ENCODE measurements at regions not wholly inside any gene's neighbourhood (a gene's known extent, or its start where the extent isn't known, plus 50 kb on each side); places are given as distances from the start of the nearest gene placed in this dataset.
"Not testable (repeated sequence)": the region's sequence is repeated elsewhere in the genome, so short reads cannot be mapped to it uniquely, and the experiment has no call there.

DNA sequence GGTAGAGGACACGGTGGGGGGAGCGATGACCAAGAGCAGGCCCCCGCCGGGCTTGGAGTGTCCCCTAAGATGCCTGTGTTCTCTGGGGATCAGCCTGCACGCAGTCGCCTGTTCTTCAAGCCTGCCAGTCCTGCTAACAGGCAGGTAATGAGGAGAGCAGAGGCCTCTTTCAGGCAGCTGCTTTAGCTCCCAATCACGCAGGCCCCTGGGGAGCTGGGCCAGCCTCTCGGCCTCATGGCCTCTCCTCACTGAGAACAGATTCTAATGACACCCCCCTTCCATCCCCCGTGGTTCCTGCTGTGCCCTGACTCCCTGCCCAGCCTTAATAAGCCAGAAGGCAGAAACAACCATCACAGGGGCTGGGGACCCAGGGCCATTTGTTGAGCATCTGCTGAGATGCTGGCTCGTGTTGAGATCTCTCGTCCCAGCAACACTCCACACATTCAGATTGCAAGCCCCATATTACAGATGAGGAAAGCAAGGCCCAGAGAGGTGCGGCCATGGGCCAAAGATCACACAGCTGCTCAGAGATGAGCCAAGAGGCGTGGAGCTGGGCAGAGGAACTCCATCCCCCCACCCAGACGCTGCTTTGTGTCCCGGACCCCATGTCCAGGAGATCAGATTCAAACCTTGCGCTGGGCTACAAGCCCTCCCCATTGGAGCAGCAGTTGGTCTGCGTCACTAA, 71.6 kb upstream of the CASZ1 start:
- no peak for DNase-seq

- no peak for DNase-seq
Observed at GRCh38 chr1:10868599-10868965, 72.1 kb upstream of the CASZ1 start.

DNA sequence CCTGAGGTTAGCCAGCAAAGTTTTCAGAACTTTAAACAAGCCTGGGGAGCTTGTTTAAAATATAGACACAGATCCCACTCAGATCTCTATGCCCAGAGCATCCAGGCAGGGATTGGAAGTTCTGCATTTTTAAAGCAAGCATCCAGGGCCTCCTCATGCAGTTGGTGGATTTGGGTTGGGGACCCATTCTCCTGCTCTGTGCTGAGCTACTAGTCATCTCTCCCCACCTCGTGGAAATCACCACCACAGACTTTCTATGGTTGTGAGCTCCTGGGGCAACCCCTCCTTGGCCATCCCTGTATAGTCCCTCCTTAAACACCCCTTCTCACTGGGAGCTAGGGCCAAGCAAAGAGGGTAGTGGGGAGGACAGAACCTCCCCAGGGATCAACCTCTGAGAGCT, 73.5 kb upstream of the CASZ1 start:
- no peak for DNase-seq

DNA sequence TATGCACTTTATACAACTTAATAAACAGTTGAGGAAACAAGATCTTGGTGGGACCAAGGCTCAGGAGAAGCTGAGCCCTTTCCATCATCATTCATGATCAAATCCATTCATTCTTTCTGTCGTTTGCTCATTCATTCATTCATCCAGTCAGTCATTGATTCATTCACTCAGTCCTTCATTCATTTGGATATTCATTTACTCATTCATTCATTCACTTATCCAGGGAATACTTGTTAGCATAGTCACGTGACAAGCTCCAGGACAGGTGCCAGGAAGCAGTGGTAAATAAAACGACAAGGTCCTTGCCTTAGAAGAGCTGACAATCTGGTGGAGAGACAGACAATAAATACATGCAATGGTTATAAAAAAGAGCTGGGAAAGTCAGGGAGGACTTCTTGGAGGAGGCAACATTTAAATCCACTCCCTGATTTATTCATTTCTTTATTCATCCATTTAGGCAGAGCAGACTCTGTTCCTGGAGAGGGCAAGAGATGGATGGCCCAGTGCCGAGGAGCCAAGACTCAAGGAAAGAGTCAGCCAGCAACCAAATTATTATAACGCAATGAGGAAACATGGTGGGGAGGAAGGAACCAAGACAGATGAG, 74.1 kb upstream of the CASZ1 start:
- DNase-seq = no peak

DNA sequence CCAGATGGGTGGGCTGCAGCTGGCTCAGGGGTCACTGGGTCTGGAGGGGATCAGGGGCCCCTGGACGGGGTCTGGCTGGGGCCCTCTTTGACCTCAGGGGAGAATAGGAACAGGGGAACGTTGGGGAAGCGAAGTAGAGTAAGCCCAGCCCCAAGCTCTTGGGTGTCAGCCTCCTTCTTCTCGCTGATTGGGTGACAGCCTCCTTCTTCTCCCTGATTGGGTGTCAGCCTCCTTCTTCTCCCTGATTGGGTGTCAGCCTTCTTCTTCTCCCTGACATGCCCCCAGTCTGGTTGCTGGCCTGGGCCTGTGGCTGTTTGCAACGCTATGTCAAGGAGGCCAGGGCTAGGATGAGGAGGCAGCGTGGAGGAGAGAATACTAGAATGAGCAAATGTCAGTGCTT, 76.7 kb upstream of the CASZ1 start:
- DNase-seq = no peak

- no peak for DNase-seq
Observed at GRCh38 chr1:10874351-10874750, 77.9 kb upstream of the CASZ1 start.

DNA sequence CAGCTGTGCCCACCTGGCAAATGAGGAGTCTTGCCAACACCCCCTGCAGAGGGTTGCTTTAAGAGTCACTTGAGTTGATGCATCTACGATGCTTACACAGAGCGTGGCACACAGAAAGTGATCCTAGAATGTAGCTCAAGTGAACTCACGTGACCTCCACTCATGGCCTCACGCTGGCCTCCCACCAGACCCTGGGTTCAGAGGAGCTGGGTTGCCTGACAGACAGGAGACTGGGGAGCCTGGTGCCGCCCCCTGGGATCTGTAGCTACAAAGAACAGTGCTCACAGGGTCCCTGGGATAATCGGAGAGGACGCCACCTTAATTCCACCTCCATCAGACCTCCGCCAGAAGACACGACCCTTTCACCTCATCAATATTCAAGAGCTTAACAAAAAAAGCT, 81.4 kb upstream of the CASZ1 start:
- no peak for DNase-seq

DNA sequence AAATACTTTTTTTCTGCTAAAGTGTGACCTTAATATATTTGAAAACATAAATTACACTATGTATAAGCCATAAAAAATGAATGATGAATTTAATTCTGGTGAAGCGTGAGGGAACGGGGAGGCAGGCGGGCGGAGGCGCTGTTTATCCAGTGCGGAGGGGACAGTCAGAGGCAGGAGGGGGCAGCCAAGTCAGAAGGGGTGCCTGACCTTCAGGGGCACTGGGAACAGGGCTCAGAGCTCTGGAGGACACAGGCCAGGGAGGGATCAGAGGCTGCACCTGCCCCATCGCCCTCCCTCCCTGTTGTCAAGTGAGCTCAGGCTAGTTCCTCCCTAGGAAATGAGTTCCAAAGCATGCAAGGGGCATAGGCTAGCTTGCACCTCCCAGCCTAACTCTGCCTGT, 82.0 kb upstream of the CASZ1 start:
- DNase-seq = no peak

DNA sequence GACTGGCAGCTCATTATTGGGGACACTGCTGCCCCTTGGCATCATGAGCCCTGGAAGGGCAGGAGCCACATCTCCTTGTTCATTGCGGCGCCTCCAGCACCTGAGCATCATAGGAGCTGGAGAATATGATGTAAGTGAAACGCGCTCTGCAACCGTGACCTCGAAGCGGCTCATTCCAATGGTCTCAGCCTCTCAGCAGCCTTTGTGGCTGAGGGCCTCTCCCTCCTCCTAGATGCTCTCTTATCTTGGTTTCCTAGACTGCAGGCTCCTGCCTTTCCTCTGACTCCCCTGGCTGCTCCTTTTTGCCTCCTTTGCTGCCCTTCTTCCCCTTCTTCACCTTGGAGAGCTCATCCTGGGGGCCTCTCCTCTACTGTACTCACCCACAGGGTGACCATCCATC, 83.6 kb upstream of the CASZ1 start:
- no peak for DNase-seq

DNA sequence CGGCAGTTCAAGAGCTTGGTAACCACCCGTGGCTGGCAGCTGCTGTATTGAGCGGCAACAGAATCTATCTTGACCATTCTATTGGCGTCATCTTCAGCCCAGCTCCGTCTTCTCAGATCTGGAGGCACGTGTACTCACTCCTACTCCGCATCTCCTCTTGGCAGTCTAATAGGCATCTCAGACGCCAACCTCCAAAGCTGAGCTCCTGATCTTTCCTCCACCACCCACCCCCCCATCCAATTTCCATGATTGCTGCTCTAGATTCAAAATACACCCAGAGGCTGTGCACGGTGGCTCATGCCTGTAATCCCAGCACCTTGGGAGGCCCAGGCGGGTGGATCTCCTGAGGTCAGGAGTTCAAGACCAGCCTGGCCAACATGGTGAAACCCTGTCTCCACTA, 84.6 kb upstream of the CASZ1 start:
- DNase-seq = no peak

- DNase-seq = no peak
Observed at GRCh38 chr1:10882069-10882468, 85.6 kb upstream of the CASZ1 start.

DNA sequence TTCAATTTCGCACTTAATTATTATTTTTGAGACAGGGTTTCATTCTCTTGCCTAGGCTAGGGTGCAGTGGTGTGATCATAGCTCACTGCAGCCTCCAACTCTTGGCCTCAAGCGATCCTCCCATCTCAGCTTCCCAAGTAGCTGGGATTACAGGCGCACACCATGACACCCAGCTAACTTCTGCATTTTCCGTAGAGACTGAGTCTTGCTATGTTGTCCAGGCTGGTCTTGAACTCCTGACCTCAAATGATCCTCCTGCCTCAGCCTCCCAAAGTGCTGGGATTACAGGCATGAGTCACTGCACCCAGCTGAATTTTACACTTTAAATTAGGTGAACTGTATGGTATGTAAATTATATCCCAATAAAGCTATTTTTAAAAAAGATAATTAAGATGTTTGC, 90.6 kb upstream of the CASZ1 start:
- DNase-seq = not testable (repeated sequence)

DNA sequence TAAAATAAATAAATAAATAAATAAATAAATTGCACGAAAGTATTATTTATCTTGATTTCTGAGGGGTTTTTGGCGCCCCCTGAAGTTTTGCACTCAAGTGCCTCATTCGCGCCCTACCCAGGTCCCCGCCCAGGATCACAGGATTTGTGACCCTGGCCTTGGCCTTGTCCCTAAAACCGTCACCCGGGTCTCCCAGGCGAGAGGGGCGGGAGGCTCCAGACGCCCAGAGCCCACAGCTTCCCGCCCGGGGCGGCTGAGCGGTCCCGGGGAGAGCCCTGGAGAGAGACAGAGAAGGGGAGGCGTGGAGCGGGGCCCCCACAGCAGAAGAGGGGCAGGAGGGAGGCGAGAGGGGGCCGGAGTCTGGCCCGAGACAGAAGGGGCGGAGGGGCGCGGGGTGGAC, 91.8 kb upstream of the CASZ1 start:
- no peak for DNase-seq

- no peak for DNase-seq
Observed at GRCh38 chr1:10888791-10889649, 92.6 kb upstream of the CASZ1 start.

DNA sequence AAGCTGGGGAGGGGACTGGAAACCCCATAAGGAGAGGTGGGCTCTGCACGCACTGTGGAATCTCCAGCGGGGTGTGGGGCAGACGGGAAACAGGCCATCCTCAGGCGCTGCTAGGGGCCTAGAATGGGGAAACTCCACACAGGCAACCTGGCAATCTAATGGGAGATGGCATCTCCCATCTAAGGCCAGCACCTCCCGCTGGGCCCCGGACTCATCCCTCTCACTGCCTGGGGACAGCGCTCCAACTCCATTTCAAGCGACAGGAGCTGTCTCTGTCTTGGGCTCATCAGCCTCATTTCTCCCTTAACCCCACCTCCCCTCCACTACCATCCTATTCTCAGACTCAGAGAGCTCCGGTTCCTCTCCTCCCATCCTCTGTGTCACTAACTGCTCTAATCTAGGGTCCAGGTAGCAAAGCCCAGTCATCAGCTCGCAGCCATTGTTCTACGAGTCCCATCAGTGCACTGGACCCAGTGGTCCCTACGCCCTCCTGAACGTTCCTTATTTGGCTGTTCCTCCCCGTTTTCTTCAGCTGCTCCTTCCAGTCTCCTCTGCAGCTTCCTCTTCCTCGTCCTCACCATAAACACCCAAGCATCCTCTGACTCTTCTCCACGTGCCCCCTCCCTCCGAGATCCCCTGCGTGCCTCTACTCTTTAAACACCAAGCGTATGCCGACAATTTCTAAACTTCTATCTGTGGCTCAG, 93.4 kb upstream of the CASZ1 start:
- no peak for DNase-seq

- DNase-seq = no peak
Observed at GRCh38 chr1:10890491-10891071, 94.1 kb upstream of the CASZ1 start.

DNA sequence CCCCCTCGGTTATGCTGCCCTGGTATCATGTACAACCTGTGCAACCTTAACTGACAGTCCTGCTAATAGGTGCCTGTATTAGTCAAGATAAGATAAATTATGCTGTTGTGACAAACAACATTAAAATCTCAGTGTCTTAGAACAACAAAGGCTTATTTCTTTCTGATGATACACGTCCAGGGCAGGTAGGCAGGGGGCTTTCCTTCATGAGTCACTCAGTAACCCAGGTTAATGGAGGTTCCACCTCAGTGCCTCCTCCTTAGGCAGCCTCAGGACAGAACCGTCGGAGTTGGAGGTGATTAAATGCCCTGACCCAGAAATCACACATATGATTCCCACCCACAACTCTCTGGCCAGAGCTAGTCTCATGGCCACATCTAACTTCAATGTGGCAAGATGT, 94.6 kb upstream of the CASZ1 start:
- DNase-seq = no peak

GRCh38 chr1:10892138-10893065, 96.0 kb upstream of the CASZ1 start:
- no peak for DNase-seq

- no peak for DNase-seq
Observed at GRCh38 chr1:10895621-10896020, 99.2 kb upstream of the CASZ1 start.

GRCh38 chr1:10896673-10897072, 100.2 kb upstream of the CASZ1 start:
- DNase-seq = no peak

DNA sequence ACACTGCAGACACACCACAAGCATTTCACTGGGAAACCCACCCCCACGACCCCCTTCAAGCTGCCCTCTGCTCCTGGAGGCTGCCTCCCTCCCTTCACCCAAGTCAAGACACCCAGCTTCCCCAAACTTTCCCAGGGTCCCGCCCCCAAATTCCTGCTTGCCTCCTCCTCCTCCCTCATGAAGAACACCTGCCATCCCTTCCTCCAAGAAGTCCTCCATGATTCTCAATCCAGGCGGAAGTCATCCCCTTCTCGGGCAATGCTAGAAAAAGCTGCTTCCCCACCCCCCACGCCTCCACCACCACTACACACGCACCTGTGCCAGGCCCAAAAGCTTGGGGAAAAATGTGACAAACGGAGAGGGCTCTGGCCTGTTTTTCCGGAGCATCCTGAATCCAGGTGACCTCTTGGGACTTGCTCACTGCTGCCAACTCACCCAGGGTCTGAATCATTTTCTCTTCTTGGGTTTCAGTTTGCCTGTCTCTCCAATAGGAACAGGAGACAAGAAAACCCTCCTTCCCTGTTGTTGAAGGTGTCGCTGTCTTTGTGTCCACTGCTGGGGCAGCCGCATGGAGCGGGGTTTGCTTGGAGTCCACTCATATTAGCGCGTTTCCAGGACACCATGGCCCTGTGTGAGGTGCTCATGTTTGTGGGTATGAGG, 101.0 kb upstream of the CASZ1 start:
- no peak for DNase-seq

Measured in activated gamma-delta T cell (primary cell).